Astrocyte of the cerebellum (primary cell): ENCODE measurements at regions not wholly inside any gene's neighbourhood (a gene's known extent, or its start where the extent isn't known, plus 50 kb on each side); places are given as distances from the start of the nearest gene placed in this dataset.

Experiments used
- DNase-seq: peaks from one replicate; pipeline ENCODE4 v3.0.0-alpha.2; 2011; ENCODE audit warnings: low read depth
- H3K4me3 ChIP-seq: 2 replicates; pipeline ENCODE4 v1.5.1; 2011; ENCODE audit warnings: mild to moderate bottlenecking, low read depth, low read length, moderate library complexity
- in situ Hi-C: cut with HindIII; loops from 2 replicates; pipeline ENCODE4 v1.10.0; 2017; ENCODE audit warnings: low sequenced_read_pairs
- TF ChIP-seq, protein P1 (sequence below): IDR thresholded peaks from 2 replicates; pipeline ENCODE4 v1.5.1; 2012; ENCODE audit warnings: low read length, low read depth, moderate library complexity, mild to moderate bottlenecking; ENCODE audit errors: missing control alignments

DNA sequence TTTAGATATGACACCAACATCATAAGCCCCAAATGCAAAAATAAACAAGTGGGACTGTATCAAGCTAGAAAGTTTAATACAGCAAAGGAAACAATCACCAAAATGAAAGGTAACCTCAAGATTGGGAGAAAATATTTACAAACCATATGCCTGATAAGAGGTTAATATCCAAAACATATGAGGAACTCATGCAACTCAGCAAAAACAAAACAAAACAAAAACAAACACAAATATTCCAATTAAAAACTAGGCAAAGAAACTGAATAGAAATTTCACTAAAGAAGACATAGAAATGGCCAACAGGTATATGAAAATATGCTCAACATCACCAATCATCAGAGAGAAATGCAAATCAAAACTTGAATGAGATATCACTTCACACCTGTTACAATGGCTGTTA lies 116.5 kb upstream of the ATP1B1 start:
- H3K4me3 ChIP-seq, result no peak overlapping the region
- TF ChIP-seq, protein P1, sequence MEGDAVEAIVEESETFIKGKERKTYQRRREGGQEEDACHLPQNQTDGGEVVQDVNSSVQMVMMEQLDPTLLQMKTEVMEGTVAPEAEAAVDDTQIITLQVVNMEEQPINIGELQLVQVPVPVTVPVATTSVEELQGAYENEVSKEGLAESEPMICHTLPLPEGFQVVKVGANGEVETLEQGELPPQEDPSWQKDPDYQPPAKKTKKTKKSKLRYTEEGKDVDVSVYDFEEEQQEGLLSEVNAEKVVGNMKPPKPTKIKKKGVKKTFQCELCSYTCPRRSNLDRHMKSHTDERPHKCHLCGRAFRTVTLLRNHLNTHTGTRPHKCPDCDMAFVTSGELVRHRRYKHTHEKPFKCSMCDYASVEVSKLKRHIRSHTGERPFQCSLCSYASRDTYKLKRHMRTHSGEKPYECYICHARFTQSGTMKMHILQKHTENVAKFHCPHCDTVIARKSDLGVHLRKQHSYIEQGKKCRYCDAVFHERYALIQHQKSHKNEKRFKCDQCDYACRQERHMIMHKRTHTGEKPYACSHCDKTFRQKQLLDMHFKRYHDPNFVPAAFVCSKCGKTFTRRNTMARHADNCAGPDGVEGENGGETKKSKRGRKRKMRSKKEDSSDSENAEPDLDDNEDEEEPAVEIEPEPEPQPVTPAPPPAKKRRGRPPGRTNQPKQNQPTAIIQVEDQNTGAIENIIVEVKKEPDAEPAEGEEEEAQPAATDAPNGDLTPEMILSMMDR, result no peak
- no peak for DNase-seq
- in situ Hi-C loops, result no loop called here

DNA sequence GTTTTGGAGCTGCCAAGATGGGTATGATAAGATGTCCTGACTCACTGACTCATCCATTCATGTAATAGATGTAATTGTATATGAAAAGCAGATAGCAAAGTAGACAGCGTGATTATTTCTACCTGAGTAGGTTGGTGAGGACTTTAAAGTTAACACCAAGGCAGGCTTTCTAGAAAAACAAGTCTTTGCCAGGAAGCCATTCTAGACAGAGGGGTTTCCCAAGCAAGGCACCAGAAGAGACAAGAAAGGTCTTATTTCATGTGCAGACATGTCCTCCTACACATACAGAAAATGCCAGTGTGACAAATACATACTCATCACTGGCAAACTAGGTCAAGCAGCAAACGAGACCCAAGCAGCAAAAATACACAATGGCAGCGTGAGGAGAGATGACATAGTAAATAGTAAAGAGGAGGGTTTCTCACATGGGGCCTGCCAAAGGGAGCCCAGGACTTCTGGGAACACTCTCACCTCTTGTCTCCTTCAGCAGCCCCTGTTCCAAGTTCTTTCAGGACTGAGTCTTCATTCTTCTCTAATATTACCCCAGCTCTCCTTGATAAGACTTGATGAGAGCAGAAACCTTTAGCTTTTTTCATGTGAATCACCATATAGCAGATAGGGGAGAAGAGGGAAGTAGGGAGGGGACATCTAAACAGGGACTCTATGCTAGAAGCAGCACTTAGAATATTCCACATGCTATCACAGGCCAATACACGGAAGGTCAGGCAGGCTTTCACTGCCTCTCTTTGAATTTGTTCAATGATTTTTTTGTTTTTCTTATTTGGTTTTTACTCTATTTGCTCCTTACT lies 114.6 kb upstream of the ATP1B1 start:
- no peak for DNase-seq
- TF ChIP-seq, protein P1, result no peak
- in situ Hi-C loops, result no loop called here
- no peak overlapping the region for H3K4me3 ChIP-seq

DNA sequence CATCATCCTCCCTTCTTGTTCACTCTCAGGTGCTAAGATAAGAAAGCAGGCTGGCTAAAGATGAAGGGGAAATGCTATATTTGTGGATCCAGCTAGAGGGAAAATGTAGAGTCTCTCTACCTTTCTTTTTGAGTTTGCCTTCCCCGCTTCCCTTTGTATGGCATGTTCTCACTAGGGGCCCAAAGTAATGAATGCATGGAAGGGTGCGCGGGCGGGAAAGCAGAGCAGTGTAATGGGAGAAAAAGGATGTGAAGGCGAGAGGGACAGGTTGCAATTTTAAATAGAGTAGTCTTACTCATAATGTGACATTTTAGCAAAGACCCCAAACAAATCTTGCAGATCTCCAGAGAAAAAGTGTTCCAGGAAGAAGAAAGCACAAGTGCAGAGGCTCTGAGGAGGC lies 105.1 kb upstream of the ATP1B1 start:
- TF ChIP-seq, protein P1, result no peak
- no peak for DNase-seq
- in situ Hi-C loops, result no loop called here
- H3K4me3 ChIP-seq, result no peak overlapping the region

DNA sequence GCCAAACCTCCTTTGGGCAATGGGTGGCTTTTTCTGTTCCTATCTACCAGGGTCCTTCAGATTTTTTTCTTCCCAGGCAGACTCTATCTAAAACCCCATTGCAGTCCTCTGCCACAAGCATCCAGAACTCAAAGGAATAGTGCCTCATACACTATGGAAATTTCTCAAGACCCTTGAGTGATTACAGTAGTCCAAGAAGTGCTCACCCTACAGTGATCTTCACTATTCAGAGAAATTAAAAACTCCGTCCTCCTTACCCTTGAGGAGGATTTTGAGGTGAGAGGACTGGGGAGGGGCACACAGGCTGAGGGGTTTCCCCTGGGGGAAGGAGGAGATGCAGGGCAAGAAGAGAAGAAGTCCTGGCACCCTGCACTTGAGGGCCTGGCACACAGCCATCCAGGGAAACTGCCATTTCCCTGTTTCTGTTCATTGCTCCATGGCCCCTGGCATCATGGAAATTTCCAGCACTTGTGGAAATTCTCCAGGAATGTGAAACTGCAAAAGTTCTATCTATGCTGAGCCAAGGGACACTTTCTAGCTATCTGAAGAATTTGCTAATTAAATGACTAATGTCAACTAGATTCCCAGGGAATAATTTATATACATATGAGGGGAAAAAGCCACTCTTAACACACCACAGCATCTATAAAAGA lies 102.5 kb upstream of the ATP1B1 start:
- DNase-seq, result no peak
- TF ChIP-seq, protein P1, result no peak
- no peak overlapping the region for H3K4me3 ChIP-seq
- in situ Hi-C loops, result no loop called here

DNA sequence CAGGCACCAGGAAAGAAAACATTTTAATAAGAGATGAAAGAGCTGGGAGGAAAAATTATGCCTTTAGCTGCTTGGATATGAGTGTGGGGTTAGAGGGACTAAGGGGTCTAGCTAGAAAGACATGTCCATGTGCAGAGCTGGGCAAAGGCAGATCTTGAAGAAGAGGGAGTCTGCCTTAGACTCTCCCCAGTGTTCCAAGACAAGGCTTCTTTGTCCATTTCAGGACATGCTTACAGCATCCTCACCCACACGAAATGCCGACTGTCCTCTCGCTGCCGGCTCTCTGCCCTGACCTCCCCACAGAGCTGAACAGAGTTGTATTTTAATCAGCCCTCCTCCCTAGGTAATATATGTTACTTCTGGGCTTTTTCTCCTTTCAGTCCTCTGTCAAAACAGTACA lies 100.7 kb upstream of the ATP1B1 start:
- no peak for DNase-seq
- H3K4me3 ChIP-seq, result no peak overlapping the region
- in situ Hi-C loops, result no loop called here
- TF ChIP-seq, protein P1, result no peak

DNA sequence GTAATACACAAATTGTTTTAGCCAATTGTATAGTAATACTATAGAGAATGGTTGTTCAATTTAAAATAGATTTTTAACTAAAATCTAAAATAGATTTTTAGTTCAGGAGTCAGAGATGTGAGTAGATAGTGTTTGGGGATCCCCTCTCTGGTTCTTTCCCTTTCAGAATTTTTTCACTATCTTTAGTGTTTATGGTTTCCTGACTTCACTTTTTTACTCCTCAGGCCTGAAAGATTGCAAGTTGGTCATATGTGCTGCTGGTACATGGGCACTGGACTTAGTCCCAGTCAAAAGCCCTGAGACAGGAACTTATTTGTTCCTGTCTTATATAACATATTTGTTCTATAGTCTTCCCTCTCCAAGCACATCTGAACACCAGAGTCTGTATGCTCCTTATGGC lies 96.8 kb upstream of the ATP1B1 start:
- H3K4me3 ChIP-seq, result no peak overlapping the region
- no peak for DNase-seq
- TF ChIP-seq, protein P1, result no peak
- in situ Hi-C loops, result no loop called here
